Hematopoietic multipotent progenitor cell treated with erythropoietin and hydrocortisone succinate and interleukin-3 and kit ligand, for 17 days (in vitro differentiated cells): ENCODE measurements at regions not wholly inside any gene's neighbourhood (a gene's known extent, or its start where the extent isn't known, plus 50 kb on each side); places are given as distances from the start of the nearest gene placed in this dataset.
"Not testable (repeated sequence)": the region's sequence is repeated elsewhere in the genome, so short reads cannot be mapped to it uniquely, and the experiment has no call there.

ENCODE experiments used
- DNase-seq: peaks from one replicate; pipeline ENCODE4 v3.0.0-alpha.2; 2015; ENCODE audit warnings: low spot score

- DNase-seq = no peak
These were observed 191.5 kb upstream of the CAND1 start for GRCh38 chr12:67077617-67078016.

- no peak for DNase-seq
These were observed 190.2 kb upstream of the CAND1 start for GRCh38 chr12:67078957-67079356.

GRCh38 chr12:67080637-67081036 lies 188.5 kb upstream of the CAND1 start:
- DNase-seq = no peak

GRCh38 chr12:67082221-67082620 lies 186.9 kb upstream of the CAND1 start:
- no peak for DNase-seq

GRCh38 chr12:67085699-67086098 lies 183.5 kb upstream of the CAND1 start:
- DNase-seq = no peak

- DNase-seq = no peak
These were observed 183.0 kb upstream of the CAND1 start for GRCh38 chr12:67086116-67086515.

GRCh38 chr12:67088401-67089118 lies 180.6 kb upstream of the CAND1 start:
- DNase-seq = no peak

- no peak for DNase-seq
These were observed 178.0 kb upstream of the CAND1 start for GRCh38 chr12:67091204-67091603.

- no peak for DNase-seq
These were observed 177.5 kb upstream of the CAND1 start for GRCh38 chr12:67091678-67092077.

GRCh38 chr12:67092934-67093333 lies 176.2 kb upstream of the CAND1 start:
- not testable (repeated sequence) for DNase-seq

GRCh38 chr12:67096533-67097318 lies 172.4 kb upstream of the CAND1 start:
- DNase-seq = no peak

GRCh38 chr12:67099858-67100257 lies 169.3 kb upstream of the CAND1 start:
- no peak for DNase-seq

GRCh38 chr12:67103521-67103920 lies 165.6 kb upstream of the CAND1 start:
- DNase-seq = no peak

GRCh38 chr12:67107235-67107634 lies 161.9 kb upstream of the CAND1 start:
- no peak for DNase-seq

GRCh38 chr12:67107751-67108269 lies 161.3 kb upstream of the CAND1 start:
- DNase-seq = no peak

GRCh38 chr12:67110345-67110744 lies 158.8 kb upstream of the CAND1 start:
- DNase-seq = not testable (repeated sequence)

GRCh38 chr12:67111182-67111581 lies 158.0 kb upstream of the CAND1 start:
- DNase-seq = no peak

GRCh38 chr12:67112586-67112985 lies 156.6 kb upstream of the CAND1 start:
- no peak for DNase-seq

GRCh38 chr12:67116134-67116533 lies 153.0 kb upstream of the CAND1 start:
- DNase-seq = no peak

- no peak for DNase-seq
These were observed 146.6 kb upstream of the CAND1 start for GRCh38 chr12:67122584-67122983.

GRCh38 chr12:67137256-67137655 lies 131.9 kb upstream of the CAND1 start:
- no peak for DNase-seq

GRCh38 chr12:67141296-67142018 lies 127.7 kb upstream of the CAND1 start:
- DNase-seq = no peak

- no peak for DNase-seq
These were observed 123.5 kb upstream of the CAND1 start for GRCh38 chr12:67145692-67146091.
